H1 (cell line): ENCODE measurements at regions not wholly inside any gene's neighbourhood (a gene's known extent, or its start where the extent isn't known, plus 50 kb on each side); places are given as distances from the start of the nearest gene placed in this dataset.

Experiments
- BCL11A ChIP-seq, 2 experiments: IDR thresholded peaks; one replicate each; pipeline ENCODE4 v1.6.1; 2011; ENCODE audit warnings: low read depth in 2 of 2, low read length in 2 of 2, mild to moderate bottlenecking in 2 of 2
- CBX5 ChIP-seq: fragments of 300-800, 300-1000 bp; sonication (generic); IDR thresholded peaks from 2 replicates; pipeline ENCODE4 v1.7.1; 2016; ENCODE audit warnings: antibody characterized with exemption, low read length, low read depth
- EZH2 ChIP-seq: fragments of 200-600 bp; sonication (generic); IDR thresholded peaks from 2 replicates; pipeline ENCODE4 v1.7.1; 2012; ENCODE audit warnings: low read depth, mild to moderate bottlenecking, moderate library complexity, low read length, inconsistent platforms; ENCODE audit not compliant: severe bottlenecking
- MAX ChIP-seq: IDR thresholded peaks from 2 replicates; pipeline ENCODE4 v1.6.1; 2012; ENCODE audit warnings: inconsistent platforms
- POLR2A ChIP-seq, 2 experiments: IDR thresholded peaks; 1 replicate in 1 of 2; 2 replicates in 1 of 2; pipeline ENCODE4 v1.6.1; 2011; ENCODE audit warnings: low read depth in 2 of 2, low read length in 2 of 2, mild to moderate bottlenecking in 2 of 2; ENCODE audit errors: control extremely low read depth in 1 of 2
- RFX5 ChIP-seq: IDR thresholded peaks from 2 replicates; pipeline ENCODE4 v1.6.1; 2011; ENCODE audit warnings: low read depth, low read length, improper control_type of control experiment, borderline replicate concordance
- RXRA ChIP-seq: IDR thresholded peaks from 2 replicates; pipeline ENCODE4 v1.6.1; 2011; ENCODE audit warnings: low read depth, mild to moderate bottlenecking, low read length, moderate library complexity; ENCODE audit not compliant: insufficient read depth
- TAF1 ChIP-seq: IDR thresholded peaks from 2 replicates; pipeline ENCODE4 v1.6.1; 2011; ENCODE audit warnings: mild to moderate bottlenecking, low read depth, low read length
- TF ChIP-seq, protein P1 (sequence below), 3 experiments: IDR thresholded peaks; 1 replicate in 2 of 3; 2 replicates in 1 of 3; pipeline versions ENCODE4 v1.5.1 to v1.6.1; 2011; ENCODE audit warnings: low read length in 3 of 3, mild to moderate bottlenecking in 3 of 3, inconsistent platforms in 2 of 3, low read depth in 1 of 3, moderate library complexity in 1 of 3; ENCODE audit not compliant: insufficient read depth in 1 of 3; ENCODE audit errors: control extremely low read depth in 1 of 3

GRCh38 chr16:79662122-79662521 is 61.6 kb upstream of the MAF start:
- no peak for TF ChIP-seq TAF1
- TF ChIP-seq BCL11A (IDR thresholded peaks at IDR 0.05; ENCODE audit: low read depth in 2 of 2, low read length in 2 of 2): no peak
- TF ChIP-seq, protein P1, sequence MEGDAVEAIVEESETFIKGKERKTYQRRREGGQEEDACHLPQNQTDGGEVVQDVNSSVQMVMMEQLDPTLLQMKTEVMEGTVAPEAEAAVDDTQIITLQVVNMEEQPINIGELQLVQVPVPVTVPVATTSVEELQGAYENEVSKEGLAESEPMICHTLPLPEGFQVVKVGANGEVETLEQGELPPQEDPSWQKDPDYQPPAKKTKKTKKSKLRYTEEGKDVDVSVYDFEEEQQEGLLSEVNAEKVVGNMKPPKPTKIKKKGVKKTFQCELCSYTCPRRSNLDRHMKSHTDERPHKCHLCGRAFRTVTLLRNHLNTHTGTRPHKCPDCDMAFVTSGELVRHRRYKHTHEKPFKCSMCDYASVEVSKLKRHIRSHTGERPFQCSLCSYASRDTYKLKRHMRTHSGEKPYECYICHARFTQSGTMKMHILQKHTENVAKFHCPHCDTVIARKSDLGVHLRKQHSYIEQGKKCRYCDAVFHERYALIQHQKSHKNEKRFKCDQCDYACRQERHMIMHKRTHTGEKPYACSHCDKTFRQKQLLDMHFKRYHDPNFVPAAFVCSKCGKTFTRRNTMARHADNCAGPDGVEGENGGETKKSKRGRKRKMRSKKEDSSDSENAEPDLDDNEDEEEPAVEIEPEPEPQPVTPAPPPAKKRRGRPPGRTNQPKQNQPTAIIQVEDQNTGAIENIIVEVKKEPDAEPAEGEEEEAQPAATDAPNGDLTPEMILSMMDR (IDR thresholded peaks at IDR 0.05; ENCODE audit: control extremely low read depth in 1 of 3, insufficient read depth in 1 of 3, low read depth in 1 of 3, low read length in 3 of 3): no peak
- TF ChIP-seq POLR2A (IDR thresholded peaks at IDR 0.05; ENCODE audit: control extremely low read depth in 1 of 2, low read depth in 2 of 2, low read length in 2 of 2): no peak
- no peak for TF ChIP-seq EZH2
- TF ChIP-seq RXRA: no peak
- no peak for TF ChIP-seq CBX5
- TF ChIP-seq MAX: no peak
- no peak for TF ChIP-seq RFX5
